ENCODE measurements at regions not wholly inside any gene's neighbourhood (a gene's known extent, or its start where the extent isn't known, plus 50 kb on each side); places are given as distances from the start of the nearest gene placed in this dataset.
"Not testable (repeated sequence)": the region's sequence is repeated elsewhere in the genome, so short reads cannot be mapped to it uniquely, and the experiment has no call there.

GRCh38 chr18:1503847-1504246 is 599.2 kb downstream of the ADCYAP1 start:
- DNase-seq, result no peak

GRCh38 chr18:1505856-1506255 is 601.2 kb downstream of the ADCYAP1 start:
- no peak for DNase-seq

- no peak for DNase-seq
These were observed 606.0 kb downstream of the ADCYAP1 start for GRCh38 chr18:1510542-1511179.

DNA sequence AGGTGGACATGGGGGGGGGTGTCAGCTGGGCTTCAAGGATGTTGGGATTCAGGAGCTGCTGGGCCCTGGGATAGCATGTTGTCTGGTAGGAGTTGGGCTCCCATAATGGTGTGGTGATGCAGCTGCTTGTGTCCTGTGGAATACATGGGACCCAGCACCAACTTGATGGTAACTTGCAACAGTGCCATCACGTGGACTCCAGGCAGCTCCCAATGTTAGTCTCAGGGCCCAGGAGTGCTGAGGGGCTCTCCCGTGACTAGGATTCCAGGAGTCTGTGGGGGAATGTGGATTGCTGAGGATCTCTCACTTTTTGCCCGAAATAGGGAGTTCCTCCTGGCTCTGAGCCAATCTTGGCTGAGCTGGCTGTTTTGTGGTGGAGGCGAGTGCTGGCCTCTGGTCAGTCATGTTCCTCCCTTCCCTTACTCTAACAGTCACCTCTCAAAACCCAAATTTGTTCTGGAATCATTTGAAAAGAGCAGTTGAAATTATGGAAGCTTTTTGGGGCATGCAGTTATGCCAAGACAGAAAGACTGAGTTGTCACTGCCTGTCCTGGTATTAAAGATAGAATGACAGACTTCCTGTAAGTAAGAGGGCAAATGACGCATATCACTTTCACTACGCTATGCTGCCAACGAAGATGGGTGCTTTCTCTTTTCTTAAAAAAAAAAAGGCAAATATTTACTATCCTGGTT is 607.1 kb downstream of the ADCYAP1 start:
- no peak for DNase-seq

GRCh38 chr18:1513519-1513918 is 608.8 kb downstream of the ADCYAP1 start:
- no peak for DNase-seq

GRCh38 chr18:1521588-1522248 is 617.0 kb downstream of the ADCYAP1 start:
- DNase-seq, result not testable (repeated sequence)

DNA sequence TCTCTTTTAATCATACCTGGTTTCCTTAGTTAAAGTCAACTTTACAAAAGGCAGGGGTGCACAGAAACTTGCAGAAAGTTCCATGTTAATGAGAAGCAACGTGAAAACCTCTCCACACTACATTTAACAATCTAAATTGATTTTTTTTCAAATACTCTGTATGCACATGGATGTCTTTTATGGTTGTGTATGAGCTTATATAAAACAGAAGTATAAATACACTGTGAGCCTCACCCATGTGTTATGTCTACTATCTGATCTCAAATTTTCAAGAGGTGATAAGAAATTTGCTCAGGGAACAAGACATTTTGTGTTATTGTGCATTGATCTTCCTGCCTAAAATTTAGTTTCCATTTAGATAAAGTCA is 617.6 kb downstream of the ADCYAP1 start:
- no peak for DNase-seq

DNA sequence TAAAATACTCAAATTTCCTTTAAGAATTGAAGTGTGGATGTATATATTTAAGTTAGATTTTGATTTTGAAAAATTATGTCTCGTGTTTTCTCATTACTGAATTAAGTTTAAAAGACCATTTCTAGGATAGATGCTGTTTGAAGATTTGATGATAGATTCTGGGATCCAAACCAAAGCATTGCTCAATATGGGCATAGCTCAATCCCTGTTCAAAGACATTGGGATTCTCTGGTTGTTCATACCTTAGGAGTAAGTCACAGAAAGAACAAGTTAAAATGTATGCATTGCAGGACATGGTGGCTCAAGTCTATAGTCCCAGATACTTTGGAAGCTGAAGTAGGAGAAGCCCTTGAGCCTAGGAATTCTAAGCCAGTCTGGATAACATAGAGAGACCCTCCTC is 622.3 kb downstream of the ADCYAP1 start:
- DNase-seq, result no peak

DNA sequence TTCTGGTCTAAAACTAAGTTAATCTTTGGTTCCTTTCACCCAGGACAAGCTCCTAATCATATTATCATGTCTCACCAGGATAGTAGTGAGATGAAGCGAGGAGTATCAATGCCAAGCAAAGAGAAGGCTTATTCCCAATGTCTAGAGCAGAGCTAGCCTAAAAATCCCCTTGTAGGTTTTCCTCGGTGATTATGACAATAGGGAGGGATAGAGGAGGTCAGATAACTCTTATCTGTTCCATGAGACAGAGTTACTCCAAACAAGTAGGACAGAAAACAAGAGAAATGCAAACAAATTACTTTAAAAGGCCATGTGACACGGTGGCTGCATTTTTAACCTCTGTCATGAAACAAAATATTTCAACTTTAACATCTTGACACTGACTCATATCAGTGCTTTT is 623.1 kb downstream of the ADCYAP1 start:
- no peak for DNase-seq

GRCh38 chr18:1528447-1528846 is 623.8 kb downstream of the ADCYAP1 start:
- no peak for DNase-seq

DNA sequence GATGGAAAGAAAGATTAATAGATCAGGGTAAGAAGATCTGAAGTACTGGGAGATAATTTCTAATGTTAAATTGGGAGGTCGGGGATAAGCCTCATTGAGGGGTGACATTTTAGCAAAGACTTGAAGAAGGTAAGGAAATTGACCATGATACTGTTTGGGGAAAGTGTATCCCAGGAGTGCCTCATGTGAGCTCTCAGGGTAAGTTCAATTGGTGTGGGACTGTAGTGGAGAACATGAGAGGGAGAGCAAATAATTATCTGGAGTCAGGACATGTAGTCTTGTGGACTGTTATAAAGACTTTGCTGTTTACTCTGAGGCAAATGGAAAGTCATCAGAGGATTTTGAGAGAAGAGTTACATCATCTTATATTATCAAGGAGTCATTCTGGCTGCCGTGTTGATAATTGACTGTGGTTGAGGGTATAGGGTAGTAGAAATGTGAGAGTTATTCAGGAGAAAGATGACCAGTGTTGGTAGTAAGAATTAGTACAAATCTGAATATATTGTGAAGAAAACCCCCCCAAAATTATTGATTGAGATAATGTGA is 624.4 kb downstream of the ADCYAP1 start:
- DNase-seq, result no peak

GRCh38 chr18:1530650-1531049 is 626.0 kb downstream of the ADCYAP1 start:
- no peak for DNase-seq

- DNase-seq, result no peak
These were observed 634.6 kb downstream of the ADCYAP1 start for GRCh38 chr18:1539276-1539675.

DNA sequence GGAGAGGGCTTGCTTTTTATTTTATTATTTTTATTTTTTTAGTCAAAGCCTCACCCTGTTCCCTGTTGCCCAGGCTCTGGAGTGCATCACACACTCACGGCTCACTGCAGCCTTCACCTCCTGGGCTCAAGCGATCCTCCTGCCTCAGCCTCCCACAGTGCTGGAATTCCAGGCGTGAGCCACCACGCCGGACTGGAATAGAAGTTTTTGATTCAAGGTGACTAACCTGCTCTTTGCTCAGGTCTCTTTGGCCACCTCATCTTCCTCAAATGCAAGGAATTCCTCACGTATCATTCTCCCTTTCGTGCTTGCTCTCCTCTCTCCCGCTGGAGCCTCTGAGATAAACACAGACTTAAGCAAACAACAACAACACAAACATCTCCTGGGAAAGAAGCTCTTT is 636.8 kb downstream of the ADCYAP1 start:
- DNase-seq, result no peak

GRCh38 chr18:1542230-1542774 is 637.6 kb downstream of the ADCYAP1 start:
- no peak for DNase-seq

DNA sequence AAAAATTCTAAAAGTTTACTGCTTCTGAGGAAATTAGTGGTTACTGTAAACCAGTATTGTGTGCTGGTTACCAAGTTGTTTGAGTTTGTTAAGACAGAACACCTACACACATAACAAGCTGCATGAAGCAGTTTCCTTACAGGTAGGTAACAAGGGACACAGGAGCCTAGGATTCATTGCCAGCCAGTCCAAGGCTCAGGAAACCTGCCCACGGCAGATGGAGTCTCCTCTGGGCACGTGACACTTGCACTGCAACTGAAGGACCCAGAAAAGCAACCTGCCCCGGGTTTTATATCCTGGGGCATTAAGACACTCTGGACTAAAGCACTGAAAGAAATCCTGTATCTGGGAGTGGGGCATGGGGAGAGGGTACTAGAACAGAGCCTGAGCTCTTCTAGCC is 639.3 kb downstream of the ADCYAP1 start:
- no peak for DNase-seq

GRCh38 chr18:1557711-1558110 is 653.0 kb downstream of the ADCYAP1 start:
- DNase-seq, result not testable (repeated sequence)

- no peak for DNase-seq
These were observed 654.9 kb downstream of the ADCYAP1 start for GRCh38 chr18:1559563-1559962.

GRCh38 chr18:1564793-1565192 is 660.1 kb downstream of the ADCYAP1 start:
- no peak for DNase-seq

GRCh38 chr18:1571206-1571605 is 666.5 kb downstream of the ADCYAP1 start:
- no peak for DNase-seq

GRCh38 chr18:1573732-1574131 is 669.1 kb downstream of the ADCYAP1 start:
- DNase-seq, result no peak

DNA sequence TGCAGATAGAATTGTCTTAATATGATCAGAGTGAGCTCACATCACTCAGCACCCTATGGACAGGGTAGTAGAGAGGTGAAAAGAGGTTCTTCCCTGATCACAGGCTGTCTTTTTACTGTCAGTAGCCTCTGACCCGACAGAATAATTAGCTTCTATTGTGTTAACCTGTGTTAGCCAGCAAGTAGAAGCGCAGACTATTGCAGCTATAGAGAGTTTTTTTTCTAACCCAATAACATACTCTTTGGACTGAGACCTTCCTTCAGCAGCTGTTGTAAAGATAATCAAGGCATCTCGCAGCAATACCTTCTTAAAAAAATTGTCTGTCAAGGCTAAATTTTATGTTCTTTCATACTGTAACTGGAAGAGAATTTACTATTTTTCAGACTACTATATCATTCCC is 670.4 kb downstream of the ADCYAP1 start:
- no peak for DNase-seq

GRCh38 chr18:1578505-1578904 is 673.8 kb downstream of the ADCYAP1 start:
- DNase-seq, result no peak

GRCh38 chr18:1581581-1581980 is 676.9 kb downstream of the ADCYAP1 start:
- DNase-seq, result no peak

All from femur (tissue), 1 donor.